ENCODE measurements at regions not wholly inside any gene's neighbourhood (a gene's known extent, or its start where the extent isn't known, plus 50 kb on each side); places are given as distances from the start of the nearest gene placed in this dataset.
"Not testable (repeated sequence)": the region's sequence is repeated elsewhere in the genome, so short reads cannot be mapped to it uniquely, and the experiment has no call there.

- no peak for DNase-seq (ENCODE audit: low spot score)
Observed at GRCh38 chr2:195300631-195301030, 356.4 kb upstream of the SLC39A10 start.

- no peak for DNase-seq (ENCODE audit: low spot score)
Observed at GRCh38 chr2:195299600-195299999, 357.4 kb upstream of the SLC39A10 start.

- no peak for DNase-seq (ENCODE audit: low spot score)
Observed at GRCh38 chr2:195296490-195296889, 360.5 kb upstream of the SLC39A10 start.

- no peak for DNase-seq (ENCODE audit: low spot score)
Observed at GRCh38 chr2:195289081-195289480, 367.9 kb upstream of the SLC39A10 start.

GRCh38 chr2:195279840-195280427, 377.1 kb upstream of the SLC39A10 start:
- DNase-seq (ENCODE audit: low spot score) = no peak

GRCh38 chr2:195270466-195271039, 386.5 kb upstream of the SLC39A10 start:
- no peak for DNase-seq (ENCODE audit: low spot score)

- DNase-seq (ENCODE audit: low spot score) = no peak
Observed at GRCh38 chr2:195269220-195269619, 387.8 kb upstream of the SLC39A10 start.

- DNase-seq (ENCODE audit: low spot score) = no peak
Observed at GRCh38 chr2:195257979-195258378, 399.0 kb upstream of the SLC39A10 start.

- DNase-seq (ENCODE audit: low spot score) = no peak
Observed at GRCh38 chr2:195252018-195252417, 405.0 kb upstream of the SLC39A10 start.

- no peak for DNase-seq (ENCODE audit: low spot score)
Observed at GRCh38 chr2:195251214-195251613, 405.8 kb upstream of the SLC39A10 start.

GRCh38 chr2:195238826-195239225, 418.2 kb upstream of the SLC39A10 start:
- DNase-seq (ENCODE audit: low spot score) = no peak

GRCh38 chr2:195238379-195238778, 418.6 kb upstream of the SLC39A10 start:
- no peak for DNase-seq (ENCODE audit: low spot score)

GRCh38 chr2:195228547-195228946, 428.5 kb upstream of the SLC39A10 start:
- DNase-seq (ENCODE audit: low spot score) = not testable (repeated sequence)

- no peak for DNase-seq (ENCODE audit: low spot score)
Observed at GRCh38 chr2:195214072-195214471, 443.0 kb upstream of the SLC39A10 start.

- DNase-seq (ENCODE audit: low spot score) = no peak
Observed at GRCh38 chr2:195212586-195212985, 444.4 kb upstream of the SLC39A10 start.

- DNase-seq (ENCODE audit: low spot score) = no peak
Observed at GRCh38 chr2:195202163-195202845, 454.7 kb upstream of the SLC39A10 start.

GRCh38 chr2:195199864-195200263, 457.2 kb upstream of the SLC39A10 start:
- DNase-seq (ENCODE audit: low spot score) = no peak

GRCh38 chr2:195181059-195181705, 475.8 kb upstream of the SLC39A10 start:
- no peak for DNase-seq (ENCODE audit: low spot score)

- no peak for DNase-seq (ENCODE audit: low spot score)
Observed at GRCh38 chr2:195168369-195168768, 488.7 kb upstream of the SLC39A10 start.

GRCh38 chr2:195164930-195165329, 492.1 kb upstream of the SLC39A10 start:
- no peak for DNase-seq (ENCODE audit: low spot score)

- DNase-seq (ENCODE audit: low spot score) = no peak
Observed at GRCh38 chr2:195162918-195163317, 494.1 kb upstream of the SLC39A10 start.

GRCh38 chr2:195162194-195162593, 494.8 kb upstream of the SLC39A10 start:
- DNase-seq (ENCODE audit: low spot score) = no peak

GRCh38 chr2:195160963-195161362, 496.1 kb upstream of the SLC39A10 start:
- DNase-seq (ENCODE audit: low spot score) = no peak
